ENCODE measurements at regions not wholly inside any gene's neighbourhood (a gene's known extent, or its start where the extent isn't known, plus 50 kb on each side); places are given as distances from the start of the nearest gene placed in this dataset.

GRCh38 chr12:114285554-114285953 lies 120.4 kb downstream of the TBX5 start:
- Histone ChIP-seq H3K79me1 (ENCODE audit: insufficient read depth, low read depth, low read length, poor library complexity, severe bottlenecking) (no peaks in the 10 kb centered on the region), H2BK20ac (ENCODE audit: low read depth, low read length, poor library complexity, severe bottlenecking) (no peak overlapping the region), H3K79me2 (ENCODE audit: insufficient read depth, low read length) (no peaks in the 10 kb centered on the region), H2BK120ac (ENCODE audit: low read depth, low read length, poor library complexity, severe bottlenecking) (no peak overlapping the region), H3K4me1 (ENCODE audit: insufficient read depth, low read length) (peaks cover 18% of the 10 kb centered on the region; the same call in 1 of the 2 replicates), H2BK12ac (ENCODE audit: insufficient read length, low read depth, low read length) (no peak overlapping the region), H3K23ac (ENCODE audit: insufficient read length, low read depth, low read length) (no peak overlapping the region), H2BK15ac (ENCODE audit: low read depth, low read length) (no peak overlapping the region), H2AFZ (ENCODE audit: low read length) (no peak overlapping the region), H4K5ac (ENCODE audit: insufficient read length, low read depth, low read length) (no peak overlapping the region), H3K14ac (ENCODE audit: insufficient read depth, low read length) (no peak overlapping the region), H3K27ac (ENCODE audit: insufficient read length, low read depth, low read length) (peak overlapping the region; percentile 35), H3T11ph (ENCODE audit: low read length) (no peak overlapping the region), H3K56ac (ENCODE audit: insufficient read length, low read depth, low read length) (no peak overlapping the region), H4K20me1 (ENCODE audit: control insufficient read depth, insufficient read depth, insufficient read length) (no peaks in the 10 kb centered on the region), H3K4me2 (ENCODE audit: insufficient read depth, insufficient read length, low read length) (no peak overlapping the region), H3K23me2 (ENCODE audit: insufficient read length, low read depth, low read length, poor library complexity, severe bottlenecking) (no peaks in the 10 kb centered on the region), H2AK5ac (ENCODE audit: insufficient read length, low read length) (no peak overlapping the region), H3K4ac (ENCODE audit: low read depth, low read length) (no peak overlapping the region), H3K18ac (ENCODE audit: insufficient read length, low read depth, low read length) (no peak overlapping the region), H3K9me3 (ENCODE audit: control insufficient read depth, low read depth, low read length) (no peaks in the 10 kb centered on the region), H2BK5ac (ENCODE audit: insufficient read length, low read length) (no peak overlapping the region), H4K91ac (ENCODE audit: insufficient read length, low read depth, low read length) (no peak overlapping the region), H4K8ac (replicated peaks; ENCODE audit: insufficient read length, low read depth, low read length) (no peak overlapping the region), H3K27me3 (ENCODE audit: insufficient read depth, low read length) (no peaks in the 10 kb centered on the region), H3K9ac (ENCODE audit: extremely low read depth, insufficient read length, low read length) (no peak overlapping the region)
- H3K27ac Mint-ChIP-seq = peak overlapping the region in 2 of 3 experiments; percentile 17 to 70; a peak in 4 of 7 replicates
- H3K27me3 Mint-ChIP-seq (ENCODE audit: low read depth) = peaks cover 1% of the 10 kb centered on the region; the same call in 1 of the 2 replicates
- H3K9me3 Mint-ChIP-seq = no peaks in the 10 kb centered on the region; a peak in 1 of 5 replicates
- H3K4me3 Mint-ChIP-seq = peak overlapping the region in 1 of 2 experiments; percentile 30; a peak in 1 of 5 replicates
- DNase-seq = no peak
- H3K4me1 Mint-ChIP-seq = peaks cover 43 to 46% of the 10 kb centered on the region in 2 experiments
- WGBS (ENCODE audit: extremely low coverage, insufficient read length, low lambda C conversion rate) = no CpG with 5 or more reads among the region's 1 CpG
- no peak for TF ChIP-seq CTCF (conservative IDR thresholded peaks at IDR 0.05)
- H3K36me3 Mint-ChIP-seq (ENCODE audit: insufficient read depth in 1 of 3, low read depth in 3 of 3) = no peaks in the 10 kb centered on the region; a peak in 1 of 7 replicates
